Colonic mucosa (tissue), 4 donors: ENCODE measurements at regions not wholly inside any gene's neighbourhood (a gene's known extent, or its start where the extent isn't known, plus 50 kb on each side); places are given as distances from the start of the nearest gene placed in this dataset.
"Not testable (repeated sequence)": the region's sequence is repeated elsewhere in the genome, so short reads cannot be mapped to it uniquely, and the experiment has no call there.

Source experiments
- DNase-seq: peaks from one replicate; pipeline ENCODE4 v3.0.0-alpha.2; 2020
- H3K27ac ChIP-seq: fragments of 200-600 bp; one replicate; pipeline ENCODE4 v1.8.0; 2021
- H3K27me3 ChIP-seq: fragments of 200-600 bp; one replicate; pipeline ENCODE4 v1.8.0; 2021
- H3K36me3 ChIP-seq: fragments of 200-600 bp; one replicate; pipeline ENCODE4 v1.8.0; 2021
- H3K4me1 ChIP-seq: fragments of 200-600 bp; one replicate; pipeline ENCODE4 v1.8.0; 2021; ENCODE audit warnings: mild to moderate bottlenecking
- H3K4me3 ChIP-seq: fragments of 200-600 bp; one replicate; pipeline ENCODE4 v1.8.0; 2021
- H3K9ac ChIP-seq, 2 donors: one replicate each; pipeline ENCODE4 v1.7.0; 2013; ENCODE audit warnings: control low read depth in 2 of 2, low read depth in 2 of 2, low read length in 2 of 2
- H3K9me3 ChIP-seq: fragments of 200-600 bp; one replicate; pipeline ENCODE4 v1.8.0; 2021
- CTCF ChIP-seq: fragments of 200-600 bp; IDR thresholded peaks from one replicate; pipeline ENCODE4 v1.8.0; 2022; ENCODE audit warnings: antibody characterized with exemption, mild to moderate bottlenecking
- intact Hi-C: fragments of 100-400 bp; cut with DNase I; formaldehyde crosslinking; loops from one replicate; pipeline ENCODE4 v1.14.1; 2022
- donor health status: healthy.
- donor health status: DM: no; HTN: no; CAD: no.
- donor health status: DM: no; HTN: no; CAD: no.

- Histone ChIP-seq H3K9me3 (peaks cover 4% of the 10 kb centered on the region), H3K9ac (no peak overlapping the region), H3K27me3 (no peaks in the 10 kb centered on the region), H3K4me1 (no peaks in the 10 kb centered on the region), H3K36me3 (no peaks in the 10 kb centered on the region), H3K27ac (no peak overlapping the region), H3K4me3 (no peak overlapping the region)
- intact Hi-C loops: no loop called here
- no peak for TF ChIP-seq CTCF
- no peak for DNase-seq
Observed at GRCh38 chr14:45787167-45787566, 534.2 kb upstream of the MIS18BP1 start.

GRCh38 chr14:45786266-45786665 lies 533.3 kb upstream of the MIS18BP1 start:
- DNase-seq: no peak

GRCh38 chr14:45785240-45785639 lies 532.2 kb upstream of the MIS18BP1 start:
- TF ChIP-seq CTCF: no peak

More at GRCh38 chr14:45786266-45786665, 533.3 kb upstream of the MIS18BP1 start:
- Histone ChIP-seq H3K9ac (no peak overlapping the region), H3K4me1 (no peaks in the 10 kb centered on the region), H3K36me3 (no peaks in the 10 kb centered on the region), H3K27ac (peak overlapping the region; percentile 55), H3K4me3 (no peak overlapping the region), H3K27me3 (no peaks in the 10 kb centered on the region), H3K9me3 (peaks cover 4% of the 10 kb centered on the region)
- intact Hi-C loops: no loop called here
- no peak for TF ChIP-seq CTCF

GRCh38 chr14:45766247-45766646 lies 513.2 kb upstream of the MIS18BP1 start:
- H3K9ac ChIP-seq: no peak overlapping the region
- H3K9me3 ChIP-seq: no peaks in the 10 kb centered on the region
- DNase-seq: no peak
- no peak overlapping the region for H3K4me3 ChIP-seq
- H3K4me1 ChIP-seq: no peaks in the 10 kb centered on the region
- intact Hi-C loops: no loop called here
- no peaks in the 10 kb centered on the region for H3K36me3 ChIP-seq
- H3K27me3 ChIP-seq: no peaks in the 10 kb centered on the region
- H3K27ac ChIP-seq: no peak overlapping the region
- no peak for TF ChIP-seq CTCF

More at GRCh38 chr14:45785240-45785639, 532.2 kb upstream of the MIS18BP1 start:
- peaks cover 4% of the 10 kb centered on the region for H3K9me3 ChIP-seq
- DNase-seq: peak; percentile 82
- H3K27ac ChIP-seq: peak overlapping the region; percentile 55
- no peaks in the 10 kb centered on the region for H3K4me1 ChIP-seq
- no peak overlapping the region for H3K9ac ChIP-seq
- H3K36me3 ChIP-seq: no peaks in the 10 kb centered on the region
- no peaks in the 10 kb centered on the region for H3K27me3 ChIP-seq
- intact Hi-C loops: no loop called here
- no peak overlapping the region for H3K4me3 ChIP-seq

- Histone ChIP-seq H3K27ac (no peak overlapping the region), H3K9ac (no peak overlapping the region), H3K4me1 (no peaks in the 10 kb centered on the region), H3K27me3 (no peaks in the 10 kb centered on the region), H3K36me3 (no peaks in the 10 kb centered on the region), H3K9me3 (no peaks in the 10 kb centered on the region), H3K4me3 (no peak overlapping the region)
- TF ChIP-seq CTCF: no peak
- intact Hi-C loops: no loop called here
- no peak for DNase-seq
Observed at GRCh38 chr14:45757655-45758054, 504.7 kb upstream of the MIS18BP1 start.

- H3K4me1 ChIP-seq, intact Hi-C loops: not testable (repeated sequence)
Observed at GRCh38 chr14:45756412-45756811, 503.4 kb upstream of the MIS18BP1 start.

More at GRCh38 chr14:45756412-45756811, 503.4 kb upstream of the MIS18BP1 start:
- not testable (repeated sequence) for DNase-seq, H3K9ac ChIP-seq, H3K36me3 ChIP-seq, H3K4me3 ChIP-seq, H3K27me3 ChIP-seq, H3K27ac ChIP-seq, H3K9me3 ChIP-seq
